GM04503 (cell line): ENCODE measurements at regions not wholly inside any gene's neighbourhood (a gene's known extent, or its start where the extent isn't known, plus 50 kb on each side); places are given as distances from the start of the nearest gene placed in this dataset.

Experiments
- DNase-seq: peaks from one replicate; pipeline ENCODE4 v3.0.0-alpha.2; 2012; ENCODE audit warnings: low read depth

GRCh38 chr13:62296812-62297211 lies 881.2 kb upstream of the PCDH20 start:
- DNase-seq, result no peak

GRCh38 chr13:62294244-62294643 lies 878.6 kb upstream of the PCDH20 start:
- no peak for DNase-seq

GRCh38 chr13:62292714-62293480 lies 877.2 kb upstream of the PCDH20 start:
- no peak for DNase-seq

GRCh38 chr13:62290542-62290941 lies 874.9 kb upstream of the PCDH20 start:
- DNase-seq, result no peak

GRCh38 chr13:62287764-62288163 lies 872.1 kb upstream of the PCDH20 start:
- no peak for DNase-seq

GRCh38 chr13:62280590-62280989 lies 864.9 kb upstream of the PCDH20 start:
- no peak for DNase-seq

- DNase-seq, result no peak
Measured at GRCh38 chr13:62278271-62278670, 862.6 kb upstream of the PCDH20 start.

GRCh38 chr13:62251734-62252133 lies 836.1 kb upstream of the PCDH20 start:
- no peak for DNase-seq

GRCh38 chr13:62250501-62251201 lies 835.0 kb upstream of the PCDH20 start:
- DNase-seq, result no peak

- DNase-seq, result no peak
Measured at GRCh38 chr13:62246581-62246980, 830.9 kb upstream of the PCDH20 start.

- no peak for DNase-seq
Measured at GRCh38 chr13:62243106-62243505, 827.5 kb upstream of the PCDH20 start.

GRCh38 chr13:62234780-62235440 lies 819.3 kb upstream of the PCDH20 start:
- no peak for DNase-seq

GRCh38 chr13:62210951-62211350 lies 795.3 kb upstream of the PCDH20 start:
- DNase-seq, result no peak

GRCh38 chr13:62209529-62209928 lies 793.9 kb upstream of the PCDH20 start:
- no peak for DNase-seq

- DNase-seq, result no peak
Measured at GRCh38 chr13:62207388-62207787, 791.7 kb upstream of the PCDH20 start.

GRCh38 chr13:62206165-62206564 lies 790.5 kb upstream of the PCDH20 start:
- DNase-seq, result no peak

GRCh38 chr13:62205273-62205672 lies 789.6 kb upstream of the PCDH20 start:
- no peak for DNase-seq

- DNase-seq, result no peak
Measured at GRCh38 chr13:62194371-62194770, 778.7 kb upstream of the PCDH20 start.

GRCh38 chr13:62193919-62194318 lies 778.3 kb upstream of the PCDH20 start:
- no peak for DNase-seq

- no peak for DNase-seq
Measured at GRCh38 chr13:62185631-62186255, 770.1 kb upstream of the PCDH20 start.

GRCh38 chr13:62176051-62176450 lies 760.4 kb upstream of the PCDH20 start:
- no peak for DNase-seq

- DNase-seq, result no peak
Measured at GRCh38 chr13:62173958-62174357, 758.3 kb upstream of the PCDH20 start.

GRCh38 chr13:62171697-62172096 lies 756.0 kb upstream of the PCDH20 start:
- DNase-seq, result no peak
